Cardiac fibroblast (primary cell): ENCODE measurements at regions not wholly inside any gene's neighbourhood (a gene's known extent, or its start where the extent isn't known, plus 50 kb on each side); places are given as distances from the start of the nearest gene placed in this dataset.

Experiments
- DNase-seq, 2 donors: peaks; one replicate each; pipeline versions ENCODE4 v3.0.0 to v3.0.0-alpha.2; 2010; ENCODE audit warnings: low read depth in 2 of 2
- H3K4me3 ChIP-seq, 2 donors: replicated peaks in 1 of 2; 1 replicate in 1 of 2; 2 replicates in 1 of 2; pipeline ENCODE4 v1.5.1; 2011; ENCODE audit warnings: low read depth in 2 of 2, low read length in 2 of 2, mild to moderate bottlenecking in 2 of 2, moderate library complexity in 1 of 2
- TF ChIP-seq, protein P1 (sequence below): IDR thresholded peaks from one replicate; pipeline ENCODE4 v1.5.1; 2011; ENCODE audit warnings: low read depth, mild to moderate bottlenecking, low read length, inconsistent platforms

DNA sequence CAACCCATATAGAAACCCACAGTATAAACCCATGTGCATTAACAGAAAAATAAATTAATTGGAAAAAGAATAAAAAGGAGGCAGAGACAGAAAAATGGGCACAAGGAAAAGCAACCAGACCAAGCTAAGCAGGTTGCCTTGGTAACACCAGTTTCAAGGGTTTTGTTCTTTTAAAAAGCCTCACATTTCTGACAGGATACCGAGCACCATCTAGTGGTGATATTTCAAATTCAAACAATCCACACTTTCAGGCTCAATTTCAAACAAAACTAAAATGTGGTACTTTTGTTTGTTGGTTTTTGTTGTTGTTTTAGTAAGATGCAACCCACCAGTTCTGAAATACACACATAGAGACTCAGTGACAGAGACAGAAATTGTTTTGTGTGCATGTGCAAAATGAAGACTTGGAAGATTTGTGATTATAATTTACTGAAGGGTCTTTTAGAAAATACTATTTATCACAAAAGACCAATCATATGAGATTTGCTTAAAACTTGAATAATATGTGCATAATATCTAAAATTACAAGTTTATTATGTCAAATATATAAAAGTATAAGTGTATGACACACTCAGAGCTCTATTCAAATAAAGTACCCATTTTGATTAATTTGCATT lies 318.2 kb downstream of the SLCO4C1 start:
- peak; percentile 59 to 61 for DNase-seq
- no peak overlapping the region for H3K4me3 ChIP-seq
- TF ChIP-seq, protein P1, sequence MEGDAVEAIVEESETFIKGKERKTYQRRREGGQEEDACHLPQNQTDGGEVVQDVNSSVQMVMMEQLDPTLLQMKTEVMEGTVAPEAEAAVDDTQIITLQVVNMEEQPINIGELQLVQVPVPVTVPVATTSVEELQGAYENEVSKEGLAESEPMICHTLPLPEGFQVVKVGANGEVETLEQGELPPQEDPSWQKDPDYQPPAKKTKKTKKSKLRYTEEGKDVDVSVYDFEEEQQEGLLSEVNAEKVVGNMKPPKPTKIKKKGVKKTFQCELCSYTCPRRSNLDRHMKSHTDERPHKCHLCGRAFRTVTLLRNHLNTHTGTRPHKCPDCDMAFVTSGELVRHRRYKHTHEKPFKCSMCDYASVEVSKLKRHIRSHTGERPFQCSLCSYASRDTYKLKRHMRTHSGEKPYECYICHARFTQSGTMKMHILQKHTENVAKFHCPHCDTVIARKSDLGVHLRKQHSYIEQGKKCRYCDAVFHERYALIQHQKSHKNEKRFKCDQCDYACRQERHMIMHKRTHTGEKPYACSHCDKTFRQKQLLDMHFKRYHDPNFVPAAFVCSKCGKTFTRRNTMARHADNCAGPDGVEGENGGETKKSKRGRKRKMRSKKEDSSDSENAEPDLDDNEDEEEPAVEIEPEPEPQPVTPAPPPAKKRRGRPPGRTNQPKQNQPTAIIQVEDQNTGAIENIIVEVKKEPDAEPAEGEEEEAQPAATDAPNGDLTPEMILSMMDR = peak; percentile 43

DNA sequence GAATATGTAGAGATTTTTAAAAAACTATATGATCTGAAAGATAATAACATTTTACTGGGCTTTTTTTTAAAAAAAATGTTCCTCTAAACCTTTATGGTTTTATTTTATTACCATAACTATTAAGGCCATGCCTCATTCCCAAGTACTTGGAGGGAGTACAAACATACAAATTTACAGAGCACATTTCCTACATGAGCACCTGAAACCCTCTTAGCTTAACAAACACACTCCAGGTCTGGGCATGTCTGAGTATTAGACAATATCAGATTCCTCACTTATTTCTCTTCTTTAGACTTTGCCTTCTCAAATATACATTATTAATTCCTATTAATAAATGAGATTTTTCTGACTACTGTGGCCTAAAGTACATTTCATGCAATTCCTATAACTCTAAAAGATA lies 319.2 kb downstream of the SLCO4C1 start:
- no peak overlapping the region for H3K4me3 ChIP-seq

GRCh38 chr5:101969742-101970141 lies 326.3 kb downstream of the SLCO4C1 start:
- DNase-seq = no peak
- H3K4me3 ChIP-seq = no peak overlapping the region
- TF ChIP-seq, protein P1 = no peak

More for the DNA sequence above, 319.2 kb downstream of the SLCO4C1 start:
- TF ChIP-seq, protein P1 = no peak
- no peak for DNase-seq

DNA sequence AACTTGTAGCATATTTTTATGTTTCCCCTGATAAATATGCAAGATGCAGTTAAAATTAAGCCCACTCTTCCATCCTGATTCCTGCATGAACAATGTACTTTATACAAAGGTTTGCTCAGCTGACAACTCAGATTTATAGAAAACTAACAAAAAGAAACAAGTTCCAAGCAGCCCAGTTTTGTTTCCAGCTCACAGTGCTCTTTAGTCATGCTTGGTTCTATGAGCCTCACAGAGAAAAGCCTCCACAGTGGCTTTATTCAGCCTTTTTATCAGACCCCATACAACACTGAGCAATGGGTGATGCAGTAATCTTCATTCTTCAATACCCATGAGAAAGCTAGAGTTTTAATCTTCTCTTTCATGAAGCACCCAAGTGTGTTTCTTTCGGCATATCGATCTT lies 329.6 kb downstream of the SLCO4C1 start:
- no peak for DNase-seq
- TF ChIP-seq, protein P1 = no peak
- H3K4me3 ChIP-seq = no peak overlapping the region

- DNase-seq = no peak
- TF ChIP-seq, protein P1 = no peak
Observed at GRCh38 chr5:101955891-101956290, 340.2 kb downstream of the SLCO4C1 start.

GRCh38 chr5:101950019-101950418 lies 346.1 kb downstream of the SLCO4C1 start:
- H3K4me3 ChIP-seq = no peak overlapping the region
- TF ChIP-seq, protein P1 = no peak
- no peak for DNase-seq

More at GRCh38 chr5:101955891-101956290, 340.2 kb downstream of the SLCO4C1 start:
- no peak overlapping the region for H3K4me3 ChIP-seq

DNA sequence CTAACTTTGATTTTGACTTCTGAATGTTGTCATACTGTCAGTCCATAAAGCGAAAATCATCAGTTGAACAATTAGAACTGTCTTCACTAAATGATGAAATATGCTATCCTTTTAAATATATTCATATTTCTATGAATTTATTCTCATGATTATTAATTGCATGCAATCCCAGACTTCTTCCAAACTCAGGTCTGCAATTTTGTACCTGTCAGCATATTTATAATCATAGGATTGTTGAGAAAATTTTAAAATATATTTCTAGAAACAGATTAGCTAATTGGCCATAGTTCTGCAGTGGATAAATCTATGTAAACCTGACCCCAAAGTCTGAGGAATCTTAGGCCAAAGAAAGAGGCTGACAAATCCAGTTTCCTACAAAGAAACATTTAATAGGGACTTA lies 347.5 kb downstream of the SLCO4C1 start:
- TF ChIP-seq, protein P1 = no peak

More for the DNA sequence above, 347.5 kb downstream of the SLCO4C1 start:
- no peak overlapping the region for H3K4me3 ChIP-seq
- DNase-seq = no peak
